NCI-H1436 (cell line): ENCODE measurements at regions not wholly inside any gene's neighbourhood (a gene's known extent, or its start where the extent isn't known, plus 50 kb on each side); places are given as distances from the start of the nearest gene placed in this dataset.

Experiments
- DNase-seq: peaks from one replicate; lab custom pipeline; 2025; lab: John Stamatoyannopoulos, UW

- no peak for DNase-seq
Measured at GRCh38 chr18:44502790-44503189, 177.9 kb upstream of the SETBP1 start.

- no peak for DNase-seq
Measured at GRCh38 chr18:44503854-44504253, 176.8 kb upstream of the SETBP1 start.

- DNase-seq, result no peak
Measured at GRCh38 chr18:44507729-44508325, 172.9 kb upstream of the SETBP1 start.

- DNase-seq, result no peak
Measured at GRCh38 chr18:44508474-44508873, 172.2 kb upstream of the SETBP1 start.

GRCh38 chr18:44509048-44509447 is 171.6 kb upstream of the SETBP1 start:
- no peak for DNase-seq

GRCh38 chr18:44510390-44510789 is 170.3 kb upstream of the SETBP1 start:
- no peak for DNase-seq

- no peak for DNase-seq
Measured at GRCh38 chr18:44513233-44513632, 167.5 kb upstream of the SETBP1 start.

- DNase-seq, result no peak
Measured at GRCh38 chr18:44514106-44514505, 166.6 kb upstream of the SETBP1 start.

GRCh38 chr18:44514766-44515165 is 165.9 kb upstream of the SETBP1 start:
- no peak for DNase-seq

- no peak for DNase-seq
Measured at GRCh38 chr18:44516450-44516849, 164.2 kb upstream of the SETBP1 start.

GRCh38 chr18:44517136-44517535 is 163.6 kb upstream of the SETBP1 start:
- no peak for DNase-seq

GRCh38 chr18:44518091-44518615 is 162.5 kb upstream of the SETBP1 start:
- DNase-seq, result no peak

- no peak for DNase-seq
Measured at GRCh38 chr18:44518666-44519065, 162.0 kb upstream of the SETBP1 start.

- no peak for DNase-seq
Measured at GRCh38 chr18:44520981-44521667, 159.6 kb upstream of the SETBP1 start.

GRCh38 chr18:44521668-44522022 is 159.0 kb upstream of the SETBP1 start:
- no peak for DNase-seq

GRCh38 chr18:44526705-44527415 is 153.8 kb upstream of the SETBP1 start:
- DNase-seq, result no peak

GRCh38 chr18:44533071-44533470 is 147.6 kb upstream of the SETBP1 start:
- no peak for DNase-seq

- no peak for DNase-seq
Measured at GRCh38 chr18:44536046-44536445, 144.6 kb upstream of the SETBP1 start.

GRCh38 chr18:44536619-44537018 is 144.1 kb upstream of the SETBP1 start:
- DNase-seq, result no peak

- DNase-seq, result no peak
Measured at GRCh38 chr18:44537526-44537925, 143.2 kb upstream of the SETBP1 start.

GRCh38 chr18:44539926-44540325 is 140.8 kb upstream of the SETBP1 start:
- DNase-seq, result no peak

- DNase-seq, result no peak
Measured at GRCh38 chr18:44541159-44541558, 139.5 kb upstream of the SETBP1 start.

GRCh38 chr18:44541781-44542180 is 138.9 kb upstream of the SETBP1 start:
- DNase-seq, result no peak
